ENCODE measurements at regions not wholly inside any gene's neighbourhood (a gene's known extent, or its start where the extent isn't known, plus 50 kb on each side); places are given as distances from the start of the nearest gene placed in this dataset.

- no peak for TF ChIP-seq CTCF (conservative IDR thresholded peaks at IDR 0.05)
- no peaks in the 10 kb centered on the region for H3K36me3 Mint-ChIP-seq (ENCODE audit: low read depth)
- H3K4me1 Mint-ChIP-seq, result no peaks in the 10 kb centered on the region
- H3K4me3 Mint-ChIP-seq, result no peak overlapping the region
- peaks cover 3% of the 10 kb centered on the region for H3K9me3 Mint-ChIP-seq
- H3K27ac Mint-ChIP-seq (ENCODE audit: unreplicated experiment), result no peak overlapping the region
- H3K27me3 Mint-ChIP-seq (ENCODE audit: low read depth), result no peaks in the 10 kb centered on the region
- no peak for DNase-seq (ENCODE audit: low read depth, low spot score)
Observed at GRCh38 chr20:60888771-60889170, 363.3 kb upstream of the CDH4 start.

- DNase-seq (ENCODE audit: low read depth, low spot score), result no peak
- Mint-ChIP-seq H3K4me1 (no peaks in the 10 kb centered on the region), H3K36me3 (ENCODE audit: low read depth) (no peaks in the 10 kb centered on the region)
Observed at GRCh38 chr20:60892095-60892813, 359.8 kb upstream of the CDH4 start.

GRCh38 chr20:60894091-60894490 lies 358.0 kb upstream of the CDH4 start:
- Mint-ChIP-seq H3K36me3 (ENCODE audit: low read depth) (no peaks in the 10 kb centered on the region), H3K4me1 (peaks cover 7% of the 10 kb centered on the region), H3K4me3 (no peak overlapping the region), H3K27ac (ENCODE audit: unreplicated experiment) (no peak overlapping the region), H3K27me3 (ENCODE audit: low read depth) (no peaks in the 10 kb centered on the region), H3K9me3 (peaks cover 3% of the 10 kb centered on the region)
- DNase-seq (ENCODE audit: low read depth, low spot score), result no peak
- no peak for TF ChIP-seq CTCF (conservative IDR thresholded peaks at IDR 0.05)

More at GRCh38 chr20:60892095-60892813, 359.8 kb upstream of the CDH4 start:
- H3K27ac Mint-ChIP-seq (ENCODE audit: unreplicated experiment), result no peak overlapping the region
- no peak for TF ChIP-seq CTCF (conservative IDR thresholded peaks at IDR 0.05)
- H3K9me3 Mint-ChIP-seq, result peaks cover 3% of the 10 kb centered on the region
- no peak overlapping the region for H3K4me3 Mint-ChIP-seq
- no peaks in the 10 kb centered on the region for H3K27me3 Mint-ChIP-seq (ENCODE audit: low read depth)

- Mint-ChIP-seq H3K4me1 (peaks cover 21% of the 10 kb centered on the region), H3K27ac (ENCODE audit: unreplicated experiment) (no peak overlapping the region), H3K9me3 (peaks cover 3% of the 10 kb centered on the region), H3K27me3 (ENCODE audit: low read depth) (no peaks in the 10 kb centered on the region), H3K36me3 (ENCODE audit: low read depth) (no peaks in the 10 kb centered on the region), H3K4me3 (no peak overlapping the region)
- DNase-seq (ENCODE audit: low read depth, low spot score), result no peak
- no peak for TF ChIP-seq CTCF (conservative IDR thresholded peaks at IDR 0.05)
Observed at GRCh38 chr20:60895363-60896079, 356.5 kb upstream of the CDH4 start.

- Mint-ChIP-seq H3K27ac (ENCODE audit: unreplicated experiment) (no peak overlapping the region), H3K4me3 (no peak overlapping the region), H3K27me3 (ENCODE audit: low read depth) (peaks cover 2% of the 10 kb centered on the region), H3K4me1 (peaks cover 31% of the 10 kb centered on the region), H3K36me3 (ENCODE audit: low read depth) (peaks cover 6% of the 10 kb centered on the region), H3K9me3 (peaks cover 5% of the 10 kb centered on the region)
- no peak for DNase-seq (ENCODE audit: low read depth, low spot score)
- TF ChIP-seq CTCF (conservative IDR thresholded peaks at IDR 0.05), result no peak
Observed at GRCh38 chr20:60897976-60898375, 354.1 kb upstream of the CDH4 start.

All from neural crest cell (in vitro differentiated cells).